ENCODE measurements at regions not wholly inside any gene's neighbourhood (a gene's known extent, or its start where the extent isn't known, plus 50 kb on each side); places are given as distances from the start of the nearest gene placed in this dataset.

DNA sequence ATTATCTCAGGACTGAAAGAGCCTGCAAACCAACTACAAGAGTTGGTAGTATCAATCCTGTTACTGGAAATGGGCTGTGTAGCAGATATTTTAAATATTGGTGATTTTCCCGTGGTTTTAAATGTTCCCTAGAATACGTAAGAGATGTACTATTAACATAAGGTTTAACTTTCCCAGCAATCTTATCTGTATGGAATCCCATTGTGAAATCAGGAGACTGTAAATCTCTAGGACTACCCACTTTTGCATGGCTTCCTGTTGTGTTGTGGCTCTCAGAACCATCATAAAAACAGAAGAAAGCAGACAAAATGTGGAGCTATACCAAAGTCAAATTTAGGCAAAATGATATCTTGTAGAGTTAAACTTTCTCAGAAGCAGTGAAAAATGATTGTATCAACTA lies 641.5 kb upstream of the SETBP1 start:
- no peak overlapping the region for H3K4me3 ChIP-seq
- no peaks in the 10 kb centered on the region for H3K36me3 ChIP-seq
- H3K27me3 ChIP-seq: no peaks in the 10 kb centered on the region
- no peak for TF ChIP-seq CTCF (IDR thresholded peaks at IDR 0.05)
- peaks cover 10% of the 10 kb centered on the region for H3K4me1 ChIP-seq
- intact Hi-C loops (cut with DNase I): no loop called here
- DNase-seq (no peak), ATAC-seq (no peak)
- H3K9me3 ChIP-seq: no peaks in the 10 kb centered on the region
- no peak overlapping the region for H3K27ac ChIP-seq

DNA sequence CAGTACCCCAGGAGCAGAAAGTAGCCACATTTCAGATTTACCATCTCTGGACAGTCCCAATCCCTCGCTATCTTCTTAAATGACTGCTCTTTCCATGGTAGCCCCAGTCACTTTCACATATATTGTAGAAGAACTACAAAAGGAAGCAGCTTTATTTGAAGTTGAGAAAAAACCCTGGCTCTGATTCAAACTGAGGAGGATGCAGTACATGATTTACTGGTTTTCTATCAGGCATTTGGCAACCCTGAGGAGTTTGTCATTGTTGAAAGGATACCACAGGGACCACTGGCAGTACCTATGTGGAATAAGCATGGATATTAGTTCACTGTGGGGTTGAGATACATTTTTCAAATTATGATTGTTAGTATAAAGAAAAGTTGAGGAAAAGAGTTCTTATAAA lies 640.9 kb upstream of the SETBP1 start:
- no peak for TF ChIP-seq CTCF (IDR thresholded peaks at IDR 0.05)
- Histone ChIP-seq H3K27ac (no peak overlapping the region), H3K4me3 (no peak overlapping the region), H3K4me1 (peaks cover 10% of the 10 kb centered on the region), H3K9me3 (no peaks in the 10 kb centered on the region), H3K36me3 (no peaks in the 10 kb centered on the region), H3K27me3 (no peaks in the 10 kb centered on the region)
- intact Hi-C loops (cut with DNase I): no loop called here
- DNase-seq (no peak), ATAC-seq (no peak)

DNA sequence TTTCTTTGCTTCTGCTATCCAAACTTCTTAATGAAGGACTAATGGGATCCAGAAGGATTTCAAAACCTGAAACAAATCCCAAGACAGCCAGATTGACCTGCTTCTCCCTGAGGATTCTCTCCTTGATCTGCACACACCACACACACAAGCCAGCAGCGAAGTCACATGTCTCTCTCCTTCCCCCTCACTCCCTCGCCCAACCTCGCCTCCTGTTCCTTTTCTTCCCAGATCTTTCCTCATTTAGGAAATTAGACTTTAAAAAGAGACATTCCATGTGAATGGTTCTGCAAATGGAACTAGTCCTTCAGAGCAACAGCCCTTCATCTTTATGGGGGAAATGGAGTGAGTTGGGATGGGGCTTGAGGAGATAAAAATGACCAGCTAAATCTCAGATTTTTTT lies 639.1 kb upstream of the SETBP1 start:
- no peaks in the 10 kb centered on the region for H3K27me3 ChIP-seq
- no peaks in the 10 kb centered on the region for H3K4me1 ChIP-seq
- no peak overlapping the region for H3K4me3 ChIP-seq
- ATAC-seq: no peak
- H3K36me3 ChIP-seq: no peaks in the 10 kb centered on the region
- no peaks in the 10 kb centered on the region for H3K9me3 ChIP-seq
- intact Hi-C loops (cut with DNase I): no loop called here
- no peak for DNase-seq
- no peak for TF ChIP-seq CTCF (IDR thresholded peaks at IDR 0.05)
- H3K27ac ChIP-seq: no peak overlapping the region

DNA sequence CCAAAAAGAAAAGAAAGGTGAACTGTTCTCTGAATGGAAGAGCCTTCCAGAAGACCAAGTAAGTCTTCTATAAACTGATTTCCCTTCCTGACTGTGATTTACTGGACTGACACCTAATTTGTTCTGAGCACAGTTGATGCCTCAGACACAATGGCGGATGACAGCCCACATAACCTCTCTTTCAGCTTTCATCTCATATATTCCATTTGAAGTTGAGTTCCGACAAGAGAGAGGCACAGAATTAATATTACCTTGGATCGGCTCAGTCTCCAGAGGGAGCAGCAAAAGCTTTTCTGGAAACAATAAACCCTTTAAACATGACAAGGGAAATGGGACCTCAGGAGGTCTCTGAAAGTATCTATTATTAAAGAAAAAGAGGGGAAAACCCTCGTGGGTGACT lies 638.7 kb upstream of the SETBP1 start:
- Histone ChIP-seq H3K27ac (no peak overlapping the region), H3K9me3 (no peaks in the 10 kb centered on the region), H3K4me1 (no peaks in the 10 kb centered on the region), H3K36me3 (no peaks in the 10 kb centered on the region), H3K4me3 (no peak overlapping the region), H3K27me3 (no peaks in the 10 kb centered on the region)
- intact Hi-C loops (cut with DNase I): no loop called here
- ATAC-seq (no peak), DNase-seq (no peak)
- no peak for TF ChIP-seq CTCF (IDR thresholded peaks at IDR 0.05)

DNA sequence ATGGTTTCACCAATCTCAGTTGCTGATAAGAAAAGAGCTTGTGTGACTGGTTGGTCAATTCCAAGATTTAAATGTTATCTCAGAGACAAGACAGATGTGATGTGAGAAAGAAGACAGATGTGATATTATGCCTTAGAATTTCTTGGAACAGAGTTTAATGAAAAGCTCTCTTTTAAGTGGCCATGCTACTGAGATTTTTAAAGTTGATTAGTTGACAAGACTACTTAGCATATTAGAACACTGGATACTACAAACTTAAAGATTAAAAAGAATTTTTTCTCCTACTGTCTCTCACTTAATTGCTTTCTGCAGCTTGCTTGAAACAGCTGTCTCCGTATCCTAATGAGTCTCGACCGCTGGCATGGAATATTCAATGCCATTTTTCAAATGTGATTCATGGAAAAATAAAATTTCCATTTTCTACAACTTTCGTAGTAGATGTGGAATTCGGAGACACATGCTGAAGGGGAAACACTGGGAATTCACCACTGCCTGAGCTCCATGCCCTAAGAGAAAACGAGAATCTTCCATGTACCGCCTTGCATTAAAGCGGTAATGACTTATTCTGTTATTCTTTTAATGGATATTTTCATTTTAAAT lies 634.2 kb upstream of the SETBP1 start:
- Histone ChIP-seq H3K36me3 (no peaks in the 10 kb centered on the region), H3K4me1 (no peaks in the 10 kb centered on the region), H3K9me3 (no peaks in the 10 kb centered on the region), H3K27me3 (no peaks in the 10 kb centered on the region), H3K27ac (no peak overlapping the region), H3K4me3 (no peak overlapping the region)
- DNase-seq: no peak
- TF ChIP-seq CTCF (IDR thresholded peaks at IDR 0.05): no peak
- intact Hi-C loops (cut with DNase I): no loop called here
- ATAC-seq: no peak

DNA sequence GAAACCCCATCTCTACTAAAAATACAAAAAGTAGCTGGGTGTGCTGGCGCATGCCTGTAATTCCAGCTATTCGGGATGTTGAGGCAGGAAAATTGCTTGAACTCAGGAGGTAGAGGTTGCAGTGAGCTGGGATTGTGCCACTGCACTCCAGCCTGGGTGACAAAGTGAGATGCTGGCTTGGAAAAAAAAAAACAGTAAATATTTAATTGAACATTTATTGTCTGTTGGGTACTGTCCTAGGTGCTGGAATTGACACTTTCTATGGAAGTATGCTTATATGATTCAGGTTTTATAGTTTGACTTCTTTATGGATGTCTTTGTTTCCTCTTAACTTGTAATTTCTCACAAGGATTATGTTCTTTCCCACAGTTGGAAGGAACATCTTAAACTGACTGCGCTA lies 633.1 kb upstream of the SETBP1 start:
- Histone ChIP-seq H3K4me3 (no peak overlapping the region), H3K4me1 (no peaks in the 10 kb centered on the region), H3K27me3 (no peaks in the 10 kb centered on the region), H3K9me3 (no peaks in the 10 kb centered on the region), H3K27ac (no peak overlapping the region), H3K36me3 (no peaks in the 10 kb centered on the region)
- DNase-seq (no peak), ATAC-seq (no peak)
- intact Hi-C loops (cut with DNase I): no loop called here
- no peak for TF ChIP-seq CTCF (IDR thresholded peaks at IDR 0.05)

All from upper lobe of right lung (tissue), 1 donor.